Activated CD8-positive, alpha-beta memory T cell treated with anti-CD3 and anti-CD28 coated beads for 24 hours (primary cell): ENCODE measurements at regions not wholly inside any gene's neighbourhood (a gene's known extent, or its start where the extent isn't known, plus 50 kb on each side); places are given as distances from the start of the nearest gene placed in this dataset.

Source experiments
- DNase-seq: peaks from one replicate; pipeline ENCODE4 v3.0.0-alpha.2; 2020

GRCh38 chr12:91914701-91915100 lies 230.9 kb downstream of the BTG1 start:
- no peak for DNase-seq

GRCh38 chr12:91913651-91914050 lies 232.0 kb downstream of the BTG1 start:
- DNase-seq = no peak

DNA sequence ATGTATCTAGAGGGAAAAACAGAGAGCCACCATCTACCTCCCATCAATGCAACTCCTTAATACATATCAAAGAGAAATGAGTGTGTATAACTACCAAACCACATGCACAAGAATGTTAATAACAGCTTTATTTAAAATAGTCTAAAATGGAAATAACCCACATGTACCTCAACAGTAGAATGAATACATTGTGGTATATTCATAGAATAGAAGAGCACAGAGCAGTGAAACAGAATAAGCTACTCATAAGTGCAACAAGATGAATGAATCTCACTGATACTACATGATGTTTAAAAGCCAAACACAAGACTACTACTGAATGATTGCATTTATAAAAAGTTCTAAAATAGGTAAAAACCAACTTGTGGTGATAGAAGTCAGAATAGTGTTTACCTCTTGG lies 232.5 kb downstream of the BTG1 start:
- DNase-seq = no peak

DNA sequence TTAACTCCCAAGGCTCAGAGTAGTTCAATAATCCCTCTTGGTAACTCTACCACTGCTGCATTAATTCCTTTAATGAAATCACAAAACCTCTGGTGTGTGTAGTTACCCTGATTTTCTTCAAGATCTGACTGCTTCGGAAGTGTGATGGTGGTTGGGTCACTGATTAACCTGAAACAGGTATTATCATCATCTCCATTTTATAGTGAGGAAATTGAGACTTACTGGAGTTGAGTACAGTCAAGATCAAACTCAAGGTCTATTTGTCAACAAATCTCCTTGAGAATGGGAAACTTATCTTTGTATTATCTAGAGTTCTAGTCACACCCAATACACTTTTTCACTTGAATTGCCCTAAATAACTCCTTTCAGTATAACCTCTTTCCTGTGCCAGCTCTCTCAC lies 233.5 kb downstream of the BTG1 start:
- no peak for DNase-seq

- DNase-seq = no peak
These were observed 234.7 kb downstream of the BTG1 start for GRCh38 chr12:91910871-91911388.

DNA sequence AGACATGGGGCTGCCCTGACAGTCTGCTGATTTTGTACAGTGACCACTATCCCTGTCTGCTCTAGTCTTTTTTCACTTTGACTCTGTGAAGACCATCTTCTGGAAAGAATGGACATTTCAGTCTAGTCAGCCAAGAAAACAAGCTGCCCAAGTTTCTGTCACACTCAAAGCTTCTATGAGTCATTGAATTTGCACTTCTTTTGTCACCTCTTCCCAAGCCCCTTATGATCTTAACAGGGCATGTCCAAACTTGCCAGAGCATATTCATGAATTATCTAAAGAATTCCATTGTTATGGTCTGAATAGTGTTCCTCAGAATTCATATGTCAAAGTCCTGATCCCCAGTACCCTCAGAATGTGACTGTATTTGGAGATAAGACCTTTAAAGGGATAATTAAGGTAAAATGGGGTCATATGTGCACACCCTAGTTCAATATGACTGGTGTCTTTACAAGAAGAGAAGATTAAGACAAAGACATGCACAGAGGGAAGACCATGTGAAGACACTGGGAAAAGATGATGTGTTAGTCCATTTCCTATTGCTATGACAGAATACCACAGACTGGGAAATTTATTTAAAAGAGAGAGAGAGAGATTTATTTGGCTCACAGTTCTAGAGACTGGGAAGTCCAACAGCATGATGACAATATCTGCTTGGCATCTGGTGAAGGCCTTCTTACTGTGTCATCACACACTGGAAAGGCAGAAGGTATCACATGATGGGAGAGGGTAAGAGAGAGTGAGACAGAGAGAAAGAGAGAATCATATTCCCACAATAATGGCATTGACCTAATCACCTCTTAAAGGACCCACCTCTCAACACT lies 242.6 kb downstream of the BTG1 start:
- no peak for DNase-seq

DNA sequence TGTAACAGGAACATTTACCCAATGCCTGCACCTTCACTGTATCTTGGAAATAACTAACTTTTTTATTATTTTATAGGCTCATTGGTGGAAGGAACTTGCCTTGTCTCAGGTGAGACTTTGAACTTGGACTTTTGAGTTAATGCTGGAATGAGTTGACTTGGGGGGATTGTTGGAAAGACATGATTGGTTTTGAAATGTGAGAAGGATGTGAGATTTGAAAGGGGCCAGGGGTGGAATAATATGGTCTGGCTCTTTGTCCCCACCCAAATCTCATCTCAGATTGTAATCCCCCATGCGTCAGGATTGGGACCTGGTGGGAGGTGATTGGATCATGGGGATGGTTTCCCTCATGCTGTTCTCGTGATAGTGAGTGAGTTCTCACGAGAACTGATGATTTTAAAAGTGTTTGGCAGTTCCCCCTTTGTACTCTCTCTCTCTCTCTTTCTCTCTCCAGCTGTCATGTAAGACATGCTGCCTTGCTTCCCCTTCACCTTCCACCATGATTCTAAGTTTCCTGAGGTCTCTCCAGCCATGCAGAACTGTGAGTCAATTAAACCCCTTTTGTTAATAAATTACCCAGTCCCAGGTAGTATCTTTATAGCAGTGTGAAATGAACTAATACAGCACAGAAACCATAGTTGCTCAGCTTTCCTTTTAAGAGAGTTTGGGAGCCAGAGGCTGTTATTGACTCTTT lies 244.1 kb downstream of the BTG1 start:
- DNase-seq = no peak

GRCh38 chr12:91900971-91901370 lies 244.7 kb downstream of the BTG1 start:
- no peak for DNase-seq

- no peak for DNase-seq
These were observed 246.6 kb downstream of the BTG1 start for GRCh38 chr12:91899056-91899455.

DNA sequence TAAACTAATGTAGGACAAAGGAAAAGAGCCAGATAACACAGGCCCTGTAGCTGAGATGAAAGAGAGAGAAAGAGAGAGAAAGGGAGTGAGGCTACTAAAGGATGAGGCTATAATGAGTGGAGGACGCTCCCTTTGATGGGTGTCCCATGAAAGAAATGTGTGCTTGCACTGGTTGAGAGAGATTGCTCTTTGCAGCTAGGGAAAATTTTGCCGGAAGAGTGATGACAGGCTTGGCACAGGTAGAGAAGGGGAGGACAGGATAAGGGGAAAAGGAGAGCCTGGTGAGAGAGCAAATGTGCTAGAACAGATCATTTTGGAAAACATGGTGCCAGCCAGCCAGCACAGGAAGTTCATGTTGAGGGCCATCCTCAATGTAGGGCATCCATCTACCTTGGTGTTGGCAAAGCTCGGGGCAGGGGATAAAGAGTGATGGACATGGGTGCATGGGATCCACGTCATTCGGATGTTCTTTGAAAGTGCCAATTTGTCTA lies 248.6 kb downstream of the BTG1 start:
- no peak for DNase-seq

DNA sequence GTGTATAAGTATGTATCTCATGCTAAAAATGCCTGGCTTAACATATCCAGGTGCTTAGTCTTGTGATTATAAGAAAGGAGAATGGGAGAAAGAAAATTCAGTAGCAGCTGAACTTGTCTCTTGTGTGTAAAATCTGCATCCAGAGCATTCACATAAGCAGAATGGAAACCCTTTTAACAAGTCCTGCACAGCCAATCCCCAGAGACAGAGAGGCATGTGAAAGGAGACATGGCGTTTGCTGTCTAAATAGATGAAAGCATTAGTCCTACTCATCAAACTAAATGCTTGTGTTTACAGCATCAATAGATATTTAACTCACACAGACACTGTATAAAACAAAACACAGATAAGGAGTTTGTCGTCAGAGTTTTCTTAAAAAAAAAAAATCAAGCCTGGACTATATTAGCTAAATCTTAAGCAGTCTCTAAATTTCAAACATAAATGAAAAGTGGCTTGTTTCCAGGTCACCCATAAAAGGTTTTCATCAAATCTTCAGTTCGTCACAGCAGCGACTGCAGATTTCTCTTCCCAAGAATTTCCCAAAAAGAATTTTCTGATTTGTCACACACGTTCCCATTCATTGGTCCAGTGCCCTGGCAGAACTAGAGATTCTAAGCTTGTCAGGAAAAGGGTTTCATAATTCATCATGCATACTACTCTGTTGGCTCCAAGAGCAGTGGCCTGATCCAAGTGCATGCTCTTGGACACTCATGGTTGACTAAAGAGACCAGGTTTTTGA lies 249.2 kb downstream of the BTG1 start:
- DNase-seq = no peak

DNA sequence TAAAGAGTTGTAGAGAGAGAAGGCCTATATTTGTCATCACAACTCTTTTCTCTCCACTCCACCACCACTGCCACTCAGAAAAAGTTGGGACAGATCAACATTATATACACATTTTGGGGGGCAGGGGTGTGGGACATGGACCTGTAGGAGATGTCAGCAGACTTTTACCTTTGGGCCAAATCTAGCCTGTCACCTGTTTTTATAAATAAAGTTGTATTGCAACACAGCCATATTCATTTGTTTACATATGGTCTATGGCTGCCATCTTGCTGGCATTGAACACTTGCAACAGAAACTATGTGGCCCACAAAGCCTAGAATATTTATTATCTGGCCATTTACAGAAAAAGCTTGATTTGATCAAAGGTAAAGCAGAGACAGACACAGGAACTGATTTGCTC lies 250.7 kb downstream of the BTG1 start:
- no peak for DNase-seq

- no peak for DNase-seq
These were observed 252.2 kb downstream of the BTG1 start for GRCh38 chr12:91893476-91893875.

- no peak for DNase-seq
These were observed 253.4 kb downstream of the BTG1 start for GRCh38 chr12:91892081-91892855.

DNA sequence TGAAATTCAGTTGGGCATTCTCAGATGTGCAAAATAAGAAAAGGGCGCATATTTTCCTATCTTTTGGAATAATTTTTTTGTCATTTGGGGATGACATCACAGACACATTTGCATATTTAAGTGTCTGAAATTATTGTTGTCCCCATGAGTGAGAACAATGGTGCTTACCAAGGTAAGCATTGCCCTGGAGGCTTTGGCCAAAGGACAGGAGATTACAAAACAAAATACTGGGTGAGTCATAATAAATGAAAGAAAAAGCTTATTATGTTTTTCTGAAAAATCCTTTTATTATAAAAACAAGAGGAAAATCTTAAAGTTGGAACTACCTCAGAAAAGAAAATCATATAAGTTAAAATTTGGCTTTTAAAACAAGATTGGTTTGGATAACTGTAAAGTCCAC lies 254.9 kb downstream of the BTG1 start:
- no peak for DNase-seq

DNA sequence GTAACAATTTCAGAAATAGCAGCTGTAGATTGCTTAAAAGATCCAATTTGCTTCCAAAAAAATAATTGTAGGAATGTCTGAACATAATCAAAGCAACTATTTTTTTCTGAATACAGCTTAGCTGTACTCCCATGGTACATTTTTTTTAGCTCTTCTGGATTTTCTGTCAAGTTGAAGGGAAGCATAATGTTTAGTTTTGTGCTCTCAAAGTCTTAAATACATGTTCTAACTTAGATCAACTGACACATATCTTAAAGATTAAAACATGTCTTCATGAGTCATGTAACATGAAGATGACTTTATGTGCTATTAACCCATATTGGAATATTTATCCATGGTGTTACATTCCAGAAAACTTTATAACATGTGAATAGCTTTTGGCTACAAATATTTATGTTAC lies 255.7 kb downstream of the BTG1 start:
- DNase-seq = no peak

DNA sequence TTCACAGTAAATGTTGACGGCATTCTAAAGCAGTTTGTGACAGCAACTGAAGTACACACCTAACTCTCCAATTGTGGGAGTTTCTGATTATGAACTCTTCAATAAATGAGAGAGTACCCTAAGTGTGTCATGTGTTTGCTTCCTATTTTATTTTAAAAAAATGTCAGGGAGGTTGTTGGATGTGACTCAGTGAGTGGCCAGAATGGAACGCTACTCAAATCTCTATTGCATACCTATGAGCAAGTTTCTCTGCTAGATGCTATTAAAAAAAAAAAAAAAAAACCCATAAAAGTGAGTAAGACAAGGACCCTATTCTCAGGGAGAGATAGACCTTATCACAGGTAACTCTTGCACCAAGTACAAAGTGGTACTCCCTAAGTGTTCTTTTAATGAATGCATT lies 256.6 kb downstream of the BTG1 start:
- DNase-seq = no peak

DNA sequence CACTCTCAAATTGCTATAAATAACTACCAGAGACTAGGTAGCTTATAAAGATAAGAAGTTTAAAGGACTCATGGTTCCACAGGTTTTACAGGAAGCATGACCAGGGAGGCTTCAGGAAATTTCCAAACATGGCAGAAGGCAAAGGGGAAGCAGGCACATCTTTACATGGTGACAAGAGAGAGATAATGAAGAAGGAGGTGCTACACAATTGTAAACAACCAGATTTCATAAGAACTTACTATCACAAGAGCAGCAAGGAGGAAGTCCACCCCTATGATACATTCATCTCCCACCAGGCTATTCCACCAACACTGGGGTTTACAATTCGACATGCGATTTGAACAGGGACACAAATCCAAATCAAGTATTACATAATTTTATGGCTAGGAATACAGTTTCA lies 257.7 kb downstream of the BTG1 start:
- no peak for DNase-seq

- no peak for DNase-seq
These were observed 259.6 kb downstream of the BTG1 start for GRCh38 chr12:91885851-91886731.

GRCh38 chr12:91884230-91884629 lies 261.4 kb downstream of the BTG1 start:
- no peak for DNase-seq

DNA sequence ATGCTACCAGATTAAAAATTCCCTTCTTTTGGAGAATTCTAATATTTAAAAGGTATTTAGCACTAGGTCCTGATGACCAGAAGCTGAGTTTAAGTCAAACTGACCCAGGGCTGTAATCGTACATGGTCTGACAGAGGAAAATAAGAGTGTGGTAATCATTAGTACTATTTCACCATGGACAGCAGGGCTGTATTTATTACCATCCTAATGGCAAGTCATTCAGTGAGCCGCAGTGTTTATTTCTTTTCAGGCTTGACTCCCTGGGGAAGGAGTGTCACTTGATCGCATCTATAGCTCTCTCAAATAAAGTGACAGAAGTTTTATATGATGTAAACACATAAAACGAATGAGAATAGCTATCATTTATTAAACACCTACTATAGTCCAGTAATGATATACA lies 261.8 kb downstream of the BTG1 start:
- no peak for DNase-seq

DNA sequence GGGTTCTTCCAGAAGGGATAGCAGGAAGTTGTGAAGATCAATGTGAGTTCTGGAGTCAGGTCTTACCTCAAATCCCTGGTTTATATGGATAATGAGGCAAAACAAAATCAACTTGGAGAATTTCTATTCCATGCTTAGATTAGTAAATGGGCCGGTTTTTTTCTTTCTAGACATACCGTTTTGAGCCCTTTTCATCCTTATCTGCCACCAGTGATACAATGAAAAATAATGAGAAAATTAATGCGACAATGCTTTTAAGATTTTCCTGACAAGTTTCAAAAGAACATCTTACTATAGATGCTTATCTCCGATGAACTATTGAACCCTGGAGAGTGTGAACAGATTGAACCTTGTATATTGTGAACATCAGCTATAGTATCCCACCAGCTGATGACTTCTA lies 262.7 kb downstream of the BTG1 start:
- no peak for DNase-seq
